ENCODE measurements at regions not wholly inside any gene's neighbourhood (a gene's known extent, or its start where the extent isn't known, plus 50 kb on each side); places are given as distances from the start of the nearest gene placed in this dataset.

DNA sequence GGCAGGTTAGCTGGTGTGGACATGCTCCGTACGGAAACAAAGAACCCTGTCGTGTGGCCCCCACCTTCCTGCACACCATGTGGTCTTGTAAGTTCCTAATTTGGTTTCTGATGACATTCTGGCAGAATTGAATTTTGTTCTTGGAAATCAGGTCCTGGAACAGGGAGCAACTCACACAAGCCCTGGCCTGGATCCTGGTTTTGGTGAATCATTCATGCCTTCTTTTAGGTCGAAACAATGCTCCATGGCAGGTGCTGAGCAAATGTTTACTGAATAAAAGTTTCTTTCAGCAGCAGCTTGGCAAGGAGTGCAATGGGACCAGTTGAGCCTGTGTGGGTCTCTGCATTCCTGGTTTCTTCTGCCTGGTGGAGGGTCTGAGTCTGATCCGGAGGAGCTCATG is 978.4 kb downstream of the BCL11B start:
- CTCF ChIA-PET: no interaction called here
- H3K9me3 ChIP-seq: no peaks in the 10 kb centered on the region
- H3K4me1 Mint-ChIP-seq (ENCODE audit: low read depth, unreplicated experiment): no peaks in the 10 kb centered on the region

DNA sequence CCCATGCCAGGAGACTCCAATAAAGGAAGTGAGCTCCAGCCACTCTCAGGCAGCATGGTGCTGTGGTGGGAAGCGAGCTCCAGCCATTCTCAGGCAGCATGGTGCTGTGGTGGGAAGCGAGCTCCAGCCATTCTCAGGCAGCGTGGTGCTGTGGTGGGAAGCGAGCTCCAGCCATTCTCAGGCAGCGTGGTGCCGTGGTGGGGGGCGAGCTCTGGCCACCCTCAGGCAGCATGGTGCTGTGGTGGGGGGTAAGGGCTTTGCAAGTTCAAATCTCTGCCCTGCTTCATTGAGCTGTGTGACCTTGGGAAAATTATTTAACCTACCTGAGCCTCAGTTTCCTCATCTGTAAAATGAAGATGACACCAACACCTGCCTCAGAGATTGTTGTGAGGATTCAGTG is 975.1 kb downstream of the BCL11B start:
- no peak for DNase-seq
- H3K27me3 ChIP-seq (replicated peaks; ENCODE audit: control insufficient read depth, insufficient read depth, low read length): no peaks in the 10 kb centered on the region
- H3K4me3 Mint-ChIP-seq (ENCODE audit: unreplicated experiment): no peak overlapping the region
- ChIA-PET CTCF (no interaction called here), POLR2A (no interaction called here)
- H3K36me3 ChIP-seq (ENCODE audit: control insufficient read depth, insufficient read depth, low read length): no peaks in the 10 kb centered on the region
- no peak overlapping the region for H3K4me3 ChIP-seq (ENCODE audit: low read depth, low read length)
- H3K27ac Mint-ChIP-seq (ENCODE audit: unreplicated experiment): no peak overlapping the region
- intact Hi-C loops (cut with micrococcal nuclease; ENCODE audit: unreplicated experiment): no loop called here
- H3K9me3 Mint-ChIP-seq (ENCODE audit: unreplicated experiment): peaks cover 7% of the 10 kb centered on the region
- no peaks in the 10 kb centered on the region for H3K36me3 Mint-ChIP-seq (ENCODE audit: insufficient read depth, unreplicated experiment)
- BruUV-seq (replicated peaks): no TSS peak
- TF ChIP-seq, protein P1, sequence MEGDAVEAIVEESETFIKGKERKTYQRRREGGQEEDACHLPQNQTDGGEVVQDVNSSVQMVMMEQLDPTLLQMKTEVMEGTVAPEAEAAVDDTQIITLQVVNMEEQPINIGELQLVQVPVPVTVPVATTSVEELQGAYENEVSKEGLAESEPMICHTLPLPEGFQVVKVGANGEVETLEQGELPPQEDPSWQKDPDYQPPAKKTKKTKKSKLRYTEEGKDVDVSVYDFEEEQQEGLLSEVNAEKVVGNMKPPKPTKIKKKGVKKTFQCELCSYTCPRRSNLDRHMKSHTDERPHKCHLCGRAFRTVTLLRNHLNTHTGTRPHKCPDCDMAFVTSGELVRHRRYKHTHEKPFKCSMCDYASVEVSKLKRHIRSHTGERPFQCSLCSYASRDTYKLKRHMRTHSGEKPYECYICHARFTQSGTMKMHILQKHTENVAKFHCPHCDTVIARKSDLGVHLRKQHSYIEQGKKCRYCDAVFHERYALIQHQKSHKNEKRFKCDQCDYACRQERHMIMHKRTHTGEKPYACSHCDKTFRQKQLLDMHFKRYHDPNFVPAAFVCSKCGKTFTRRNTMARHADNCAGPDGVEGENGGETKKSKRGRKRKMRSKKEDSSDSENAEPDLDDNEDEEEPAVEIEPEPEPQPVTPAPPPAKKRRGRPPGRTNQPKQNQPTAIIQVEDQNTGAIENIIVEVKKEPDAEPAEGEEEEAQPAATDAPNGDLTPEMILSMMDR (IDR thresholded peaks at IDR 0.05; ENCODE audit: insufficient read depth in 1 of 2, low read depth in 1 of 2, low read length in 1 of 2, severe bottlenecking in 1 of 2, unreplicated experiment in 1 of 2): no peak
- H3K4me1 Mint-ChIP-seq (ENCODE audit: low read depth, unreplicated experiment): no peaks in the 10 kb centered on the region
- H3K27me3 Mint-ChIP-seq (ENCODE audit: insufficient read depth, unreplicated experiment): peaks cover 4% of the 10 kb centered on the region
- H3K4me1 ChIP-seq: no peaks in the 10 kb centered on the region
- H3K9me3 ChIP-seq: no peaks in the 10 kb centered on the region

More for the DNA sequence above, 978.4 kb downstream of the BCL11B start:
- Mint-ChIP-seq H3K36me3 (ENCODE audit: insufficient read depth, unreplicated experiment) (no peaks in the 10 kb centered on the region), H3K27me3 (ENCODE audit: insufficient read depth, unreplicated experiment) (no peaks in the 10 kb centered on the region), H3K9me3 (ENCODE audit: unreplicated experiment) (no peaks in the 10 kb centered on the region), H3K27ac (ENCODE audit: unreplicated experiment) (no peak overlapping the region), H3K4me3 (ENCODE audit: unreplicated experiment) (no peak overlapping the region)
- H3K4me3 ChIP-seq (ENCODE audit: low read depth, low read length): no peak overlapping the region
- intact Hi-C loops (cut with micrococcal nuclease; ENCODE audit: unreplicated experiment): no loop called here
- TF ChIP-seq, protein P1 (IDR thresholded peaks at IDR 0.05; ENCODE audit: insufficient read depth in 1 of 2, low read depth in 1 of 2, low read length in 1 of 2, severe bottlenecking in 1 of 2, unreplicated experiment in 1 of 2): no peak
- BruUV-seq (replicated peaks): no TSS peak
- H3K4me1 ChIP-seq: no peaks in the 10 kb centered on the region
- no peaks in the 10 kb centered on the region for H3K27me3 ChIP-seq (replicated peaks; ENCODE audit: control insufficient read depth, insufficient read depth, low read length)
- no peak for DNase-seq
- POLR2A ChIA-PET: no interaction called here
- no peaks in the 10 kb centered on the region for H3K36me3 ChIP-seq (ENCODE audit: control insufficient read depth, insufficient read depth, low read length)

DNA sequence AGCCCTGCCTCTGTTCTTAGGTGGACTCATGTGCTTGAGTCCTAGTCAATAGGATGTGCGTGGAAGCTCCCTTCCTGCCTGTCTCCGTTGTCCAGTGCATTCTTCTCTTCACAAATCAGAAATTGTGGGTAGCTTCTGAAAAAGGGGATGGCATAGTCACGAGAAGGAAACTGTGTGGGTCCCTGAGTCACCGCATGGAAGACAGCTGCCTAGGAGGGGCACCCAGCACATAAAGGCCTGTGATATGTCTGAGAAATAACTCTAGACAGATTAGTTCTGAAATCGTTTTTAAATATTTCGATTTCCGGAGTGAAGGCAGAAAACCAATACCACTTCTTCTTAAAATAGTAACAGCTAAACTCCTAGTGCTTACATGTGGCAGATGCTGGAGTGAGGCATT is 974.4 kb downstream of the BCL11B start:
- peaks cover 10% of the 10 kb centered on the region for H3K9me3 Mint-ChIP-seq (ENCODE audit: unreplicated experiment)
- Histone ChIP-seq H3K36me3 (ENCODE audit: control insufficient read depth, insufficient read depth, low read length) (no peaks in the 10 kb centered on the region), H3K9me3 (no peaks in the 10 kb centered on the region), H3K4me1 (no peaks in the 10 kb centered on the region), H3K27me3 (replicated peaks; ENCODE audit: control insufficient read depth, insufficient read depth, low read length) (no peaks in the 10 kb centered on the region), H3K4me3 (ENCODE audit: low read depth, low read length) (no peak overlapping the region)
- ChIA-PET POLR2A (no interaction called here), CTCF (no interaction called here)
- intact Hi-C loops (cut with micrococcal nuclease; ENCODE audit: unreplicated experiment): no loop called here
- no peak overlapping the region for H3K4me3 Mint-ChIP-seq (ENCODE audit: unreplicated experiment)
- no peak overlapping the region for H3K27ac Mint-ChIP-seq (ENCODE audit: unreplicated experiment)
- no peaks in the 10 kb centered on the region for H3K36me3 Mint-ChIP-seq (ENCODE audit: insufficient read depth, unreplicated experiment)
- H3K27me3 Mint-ChIP-seq (ENCODE audit: insufficient read depth, unreplicated experiment): peaks cover 4% of the 10 kb centered on the region
- DNase-seq: no peak
- TF ChIP-seq, protein P1 (IDR thresholded peaks at IDR 0.05; ENCODE audit: insufficient read depth in 1 of 2, low read depth in 1 of 2, low read length in 1 of 2, severe bottlenecking in 1 of 2, unreplicated experiment in 1 of 2): no peak
- BruUV-seq (replicated peaks): no TSS peak
- H3K4me1 Mint-ChIP-seq (ENCODE audit: low read depth, unreplicated experiment): no peaks in the 10 kb centered on the region

All from Caco-2 (cell line).